GM23248 (cell line): ENCODE measurements at regions not wholly inside any gene's neighbourhood (a gene's known extent, or its start where the extent isn't known, plus 50 kb on each side); places are given as distances from the start of the nearest gene placed in this dataset.

Source experiments
- EZH2 ChIP-seq: fragments of 200-600 bp; sonication (generic); IDR thresholded peaks from 2 replicates; pipeline ENCODE4 v1.6.1; 2018; ENCODE audit warnings: antibody characterized with exemption, mild to moderate bottlenecking; ENCODE audit not compliant: insufficient read depth, poor library complexity, severe bottlenecking
- EZH2phosphoT487 ChIP-seq: fragments of 200-600 bp; sonication (generic); IDR thresholded peaks from 2 replicates; pipeline ENCODE4 v1.6.1; 2018; ENCODE audit warnings: antibody characterized with exemption, moderate library complexity, mild to moderate bottlenecking, low read depth; ENCODE audit not compliant: insufficient read depth

- no peak for TF ChIP-seq EZH2
- no peak for TF ChIP-seq EZH2phosphoT487
These were observed 113.5 kb upstream of the C10orf90 start for GRCh38 chr10:126783806-126784557.
